ENCODE measurements at regions not wholly inside any gene's neighbourhood (a gene's known extent, or its start where the extent isn't known, plus 50 kb on each side); places are given as distances from the start of the nearest gene placed in this dataset.

GRCh38 chr11:103842191-103842590 lies 194.2 kb upstream of the DDI1 start:
- TF ChIP-seq, protein P1, sequence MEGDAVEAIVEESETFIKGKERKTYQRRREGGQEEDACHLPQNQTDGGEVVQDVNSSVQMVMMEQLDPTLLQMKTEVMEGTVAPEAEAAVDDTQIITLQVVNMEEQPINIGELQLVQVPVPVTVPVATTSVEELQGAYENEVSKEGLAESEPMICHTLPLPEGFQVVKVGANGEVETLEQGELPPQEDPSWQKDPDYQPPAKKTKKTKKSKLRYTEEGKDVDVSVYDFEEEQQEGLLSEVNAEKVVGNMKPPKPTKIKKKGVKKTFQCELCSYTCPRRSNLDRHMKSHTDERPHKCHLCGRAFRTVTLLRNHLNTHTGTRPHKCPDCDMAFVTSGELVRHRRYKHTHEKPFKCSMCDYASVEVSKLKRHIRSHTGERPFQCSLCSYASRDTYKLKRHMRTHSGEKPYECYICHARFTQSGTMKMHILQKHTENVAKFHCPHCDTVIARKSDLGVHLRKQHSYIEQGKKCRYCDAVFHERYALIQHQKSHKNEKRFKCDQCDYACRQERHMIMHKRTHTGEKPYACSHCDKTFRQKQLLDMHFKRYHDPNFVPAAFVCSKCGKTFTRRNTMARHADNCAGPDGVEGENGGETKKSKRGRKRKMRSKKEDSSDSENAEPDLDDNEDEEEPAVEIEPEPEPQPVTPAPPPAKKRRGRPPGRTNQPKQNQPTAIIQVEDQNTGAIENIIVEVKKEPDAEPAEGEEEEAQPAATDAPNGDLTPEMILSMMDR (IDR thresholded peaks at IDR 0.05; ENCODE audit: control extremely low read depth, extremely low read depth, low read depth, missing control alignments), result no peak
- POLR2A ChIA-PET, result no interaction called here
- DNase-seq (ENCODE audit: extremely low spot score), result no peak
- CTCF ChIA-PET, result interaction anchor here (1.0 to 1.3 kb wide), 2 partner anchors 9 to 12 kb away, joined by 3 read pairs; no protein-coding TSS in a partner anchor

GRCh38 chr11:103842795-103843194 lies 193.6 kb upstream of the DDI1 start:
- ChIA-PET CTCF (interaction anchor here (1.0 to 1.3 kb wide), 2 partner anchors 9 to 12 kb away, joined by 3 read pairs; no protein-coding TSS in a partner anchor), POLR2A (no interaction called here)
- TF ChIP-seq, protein P1 (IDR thresholded peaks at IDR 0.05; ENCODE audit: control extremely low read depth, extremely low read depth, low read depth, missing control alignments), result no peak
- DNase-seq (ENCODE audit: extremely low spot score), result no peak

DNA sequence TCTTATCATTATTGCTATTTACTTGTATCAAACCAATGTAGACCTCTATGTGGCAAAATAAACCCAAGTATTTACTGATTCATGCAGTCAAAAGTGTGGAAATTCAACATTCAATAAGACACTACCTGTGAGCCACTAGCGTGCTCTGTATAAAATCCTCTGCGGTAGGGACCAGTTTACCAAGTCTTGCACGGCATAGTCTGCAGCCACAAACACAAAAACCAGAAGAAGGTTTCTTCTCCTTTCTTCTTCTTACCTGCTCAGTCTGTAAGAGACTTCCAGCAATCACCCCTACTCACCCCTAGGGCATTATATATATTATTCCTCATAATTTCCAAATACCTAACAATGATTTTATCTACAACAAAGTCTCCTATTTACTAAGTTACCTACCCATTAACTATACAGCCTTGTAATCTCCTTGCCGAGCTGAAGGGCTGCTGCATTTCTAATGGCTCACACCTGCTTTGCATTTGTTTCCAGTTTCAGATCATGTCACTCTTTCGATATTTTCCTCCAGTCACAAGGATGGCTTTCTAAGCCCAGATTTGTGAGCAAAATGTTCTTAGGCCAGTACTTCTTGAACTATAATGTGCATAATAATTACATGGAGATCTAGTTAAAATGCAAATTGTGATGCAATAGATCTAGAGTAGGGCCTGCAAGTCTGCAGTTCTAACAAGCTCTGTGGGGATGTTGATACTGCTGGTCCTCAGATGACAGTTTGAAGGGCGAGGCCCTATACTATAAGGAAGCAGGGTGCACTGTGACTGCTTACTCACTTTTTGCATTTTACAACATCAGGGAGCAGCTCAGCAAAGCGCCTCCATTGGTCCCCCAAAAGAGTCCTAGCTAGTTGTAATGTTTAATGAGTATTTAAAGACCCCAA lies 191.9 kb upstream of the DDI1 start:
- POLR2A ChIA-PET, result no interaction called here
- CTCF ChIA-PET, result no interaction called here
- DNase-seq (ENCODE audit: extremely low spot score), result no peak
- TF ChIP-seq, protein P1 (IDR thresholded peaks at IDR 0.05; ENCODE audit: control extremely low read depth, extremely low read depth, low read depth, missing control alignments), result no peak

- TF ChIP-seq, protein P1 (IDR thresholded peaks at IDR 0.05; ENCODE audit: control extremely low read depth, extremely low read depth, low read depth, missing control alignments), result no peak
- ChIA-PET CTCF (no interaction called here), POLR2A (no interaction called here)
- no peak for DNase-seq (ENCODE audit: extremely low spot score)
Measured at GRCh38 chr11:103845331-103845730, 191.1 kb upstream of the DDI1 start.

GRCh38 chr11:103848686-103849085 lies 187.8 kb upstream of the DDI1 start:
- ChIA-PET POLR2A (no interaction called here), CTCF (interaction anchor here (1.0 kb wide), 1 partner anchor 50 kb away, joined by 3 read pairs; no protein-coding TSS in a partner anchor)
- no peak for DNase-seq (ENCODE audit: extremely low spot score)
- TF ChIP-seq, protein P1 (IDR thresholded peaks at IDR 0.05; ENCODE audit: control extremely low read depth, extremely low read depth, low read depth, missing control alignments), result no peak

GRCh38 chr11:103849366-103849765 lies 187.1 kb upstream of the DDI1 start:
- CTCF ChIA-PET, result interaction anchor here (1.4 to 1.6 kb wide), 2 partner anchors 9 to 24 kb away, joined by 3 to 6 read pairs; no protein-coding TSS in a partner anchor
- POLR2A ChIA-PET, result no interaction called here
- TF ChIP-seq, protein P1 (IDR thresholded peaks at IDR 0.05; ENCODE audit: control extremely low read depth, extremely low read depth, low read depth, missing control alignments), result no peak
- DNase-seq (ENCODE audit: extremely low spot score), result no peak
